AG09309 (cell line): ENCODE measurements at regions not wholly inside any gene's neighbourhood (a gene's known extent, or its start where the extent isn't known, plus 50 kb on each side); places are given as distances from the start of the nearest gene placed in this dataset.
"Not testable (repeated sequence)": the region's sequence is repeated elsewhere in the genome, so short reads cannot be mapped to it uniquely, and the experiment has no call there.

Experiments
- DNase-seq: peaks from one replicate; pipeline ENCODE4 v3.0.0-alpha.2; 2010; ENCODE audit warnings: low read depth
- H3K4me3 ChIP-seq: 2 replicates; pipeline ENCODE4 v1.5.1; 2011; ENCODE audit warnings: mild to moderate bottlenecking, low read depth, low read length, moderate library complexity; ENCODE audit not compliant: control insufficient read depth
- TF ChIP-seq, protein P1 (sequence below): IDR thresholded peaks from 2 replicates; pipeline ENCODE4 v1.5.1; 2011; ENCODE audit warnings: mild to moderate bottlenecking, low read depth, low read length, inconsistent platforms; ENCODE audit not compliant: insufficient read depth, control insufficient read depth; ENCODE audit errors: missing control alignments

DNA sequence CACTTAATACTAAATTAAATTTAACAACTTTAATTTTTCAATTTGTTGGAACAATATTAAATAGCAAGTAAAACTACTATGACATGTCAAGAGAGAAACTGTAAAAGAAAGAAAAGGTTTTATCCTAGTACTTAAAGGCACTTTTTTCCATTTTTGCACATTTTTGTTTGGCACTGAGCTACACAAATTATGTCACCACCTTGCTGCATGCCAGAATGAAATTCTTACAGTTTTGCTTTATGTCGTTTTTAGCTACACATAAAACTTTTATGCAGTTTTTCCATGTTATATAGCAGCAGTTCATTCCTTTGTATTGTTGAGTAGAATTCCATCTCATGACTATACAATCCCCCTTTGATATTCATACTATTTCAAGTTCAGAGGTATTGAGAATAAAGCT, 99.1 kb upstream of the RXFP1 start:
- TF ChIP-seq, protein P1, sequence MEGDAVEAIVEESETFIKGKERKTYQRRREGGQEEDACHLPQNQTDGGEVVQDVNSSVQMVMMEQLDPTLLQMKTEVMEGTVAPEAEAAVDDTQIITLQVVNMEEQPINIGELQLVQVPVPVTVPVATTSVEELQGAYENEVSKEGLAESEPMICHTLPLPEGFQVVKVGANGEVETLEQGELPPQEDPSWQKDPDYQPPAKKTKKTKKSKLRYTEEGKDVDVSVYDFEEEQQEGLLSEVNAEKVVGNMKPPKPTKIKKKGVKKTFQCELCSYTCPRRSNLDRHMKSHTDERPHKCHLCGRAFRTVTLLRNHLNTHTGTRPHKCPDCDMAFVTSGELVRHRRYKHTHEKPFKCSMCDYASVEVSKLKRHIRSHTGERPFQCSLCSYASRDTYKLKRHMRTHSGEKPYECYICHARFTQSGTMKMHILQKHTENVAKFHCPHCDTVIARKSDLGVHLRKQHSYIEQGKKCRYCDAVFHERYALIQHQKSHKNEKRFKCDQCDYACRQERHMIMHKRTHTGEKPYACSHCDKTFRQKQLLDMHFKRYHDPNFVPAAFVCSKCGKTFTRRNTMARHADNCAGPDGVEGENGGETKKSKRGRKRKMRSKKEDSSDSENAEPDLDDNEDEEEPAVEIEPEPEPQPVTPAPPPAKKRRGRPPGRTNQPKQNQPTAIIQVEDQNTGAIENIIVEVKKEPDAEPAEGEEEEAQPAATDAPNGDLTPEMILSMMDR: no peak
- no peak overlapping the region for H3K4me3 ChIP-seq
- DNase-seq: no peak

DNA sequence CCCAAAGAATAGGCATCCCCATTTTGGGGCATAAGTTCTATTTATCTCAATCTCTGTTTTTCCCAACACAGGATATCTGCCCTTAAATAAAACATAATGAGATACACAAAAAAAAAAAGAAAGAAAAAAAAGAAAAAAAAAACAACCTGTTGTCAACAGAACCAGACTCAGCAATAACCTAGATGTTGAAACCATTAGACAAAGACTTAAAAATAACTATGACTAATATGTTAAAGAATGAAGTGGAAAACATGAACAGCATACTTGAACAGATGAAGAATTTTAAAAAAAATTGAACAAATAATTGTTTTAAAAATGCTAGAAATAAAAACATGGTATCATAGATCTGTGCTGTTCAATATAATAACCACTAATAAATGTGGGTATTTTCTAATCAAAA, 93.4 kb upstream of the RXFP1 start:
- DNase-seq: no peak
- TF ChIP-seq, protein P1: no peak

DNA sequence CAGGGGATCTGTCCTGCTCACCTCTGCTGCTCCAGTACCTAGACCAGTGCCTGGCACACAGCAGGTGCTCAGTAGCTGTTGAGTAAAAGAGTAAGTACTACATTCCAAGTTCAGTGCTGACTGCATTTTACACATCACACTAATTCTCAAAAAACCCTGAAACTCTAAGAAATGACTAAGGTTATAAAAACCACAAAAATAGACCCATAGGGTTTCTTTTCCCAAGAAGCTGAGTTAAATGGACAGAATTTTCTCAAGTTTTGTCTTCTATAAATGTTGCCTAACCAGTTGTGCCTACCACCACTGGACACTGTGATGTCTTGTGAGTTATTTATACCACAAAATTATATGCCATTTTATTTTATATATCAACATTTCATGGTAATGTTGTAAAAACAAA, 78.9 kb upstream of the RXFP1 start:
- H3K4me3 ChIP-seq: no peak overlapping the region
- TF ChIP-seq, protein P1: no peak
- no peak for DNase-seq

More for the DNA sequence above, 93.4 kb upstream of the RXFP1 start:
- H3K4me3 ChIP-seq: no peak overlapping the region

DNA sequence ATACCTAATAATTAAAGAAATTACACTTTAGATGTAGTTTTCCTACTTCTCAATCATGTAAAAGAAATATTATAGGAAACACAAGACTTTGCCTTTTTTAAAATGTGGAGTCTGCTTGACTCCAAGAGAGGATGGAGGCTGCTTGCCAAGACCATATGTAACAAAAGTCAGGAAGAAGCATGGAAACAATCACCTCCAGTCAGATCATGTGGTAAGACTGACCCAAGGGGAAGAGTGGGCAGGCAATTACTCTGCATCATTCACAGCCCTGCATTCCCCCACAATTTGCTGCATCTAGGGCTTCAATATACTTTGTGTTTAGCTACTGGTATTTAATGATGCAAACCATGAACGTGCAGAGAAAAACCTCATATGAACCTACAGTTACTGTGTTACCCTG, 78.0 kb upstream of the RXFP1 start:
- TF ChIP-seq, protein P1: no peak
- no peak overlapping the region for H3K4me3 ChIP-seq
- no peak for DNase-seq

DNA sequence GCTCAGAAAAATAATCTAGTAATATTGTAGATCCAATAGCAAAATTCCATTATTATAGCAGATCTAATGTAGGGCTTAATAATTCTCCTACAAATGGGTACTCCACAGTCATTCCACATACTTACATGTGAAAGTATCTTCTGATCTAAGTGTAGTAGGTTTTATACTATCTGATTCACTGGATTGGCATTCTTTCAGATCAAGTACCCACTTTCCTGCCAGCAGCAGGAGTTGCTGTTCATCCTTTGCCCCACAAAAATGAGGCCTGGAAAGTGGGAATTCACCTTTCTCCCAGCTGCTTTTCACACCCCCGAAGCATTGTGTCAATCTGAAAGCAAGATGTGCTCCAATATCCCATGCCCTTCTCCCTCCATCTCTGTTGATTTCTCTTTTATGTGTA, 77.1 kb upstream of the RXFP1 start:
- no peak overlapping the region for H3K4me3 ChIP-seq
- no peak for DNase-seq
- TF ChIP-seq, protein P1: no peak

DNA sequence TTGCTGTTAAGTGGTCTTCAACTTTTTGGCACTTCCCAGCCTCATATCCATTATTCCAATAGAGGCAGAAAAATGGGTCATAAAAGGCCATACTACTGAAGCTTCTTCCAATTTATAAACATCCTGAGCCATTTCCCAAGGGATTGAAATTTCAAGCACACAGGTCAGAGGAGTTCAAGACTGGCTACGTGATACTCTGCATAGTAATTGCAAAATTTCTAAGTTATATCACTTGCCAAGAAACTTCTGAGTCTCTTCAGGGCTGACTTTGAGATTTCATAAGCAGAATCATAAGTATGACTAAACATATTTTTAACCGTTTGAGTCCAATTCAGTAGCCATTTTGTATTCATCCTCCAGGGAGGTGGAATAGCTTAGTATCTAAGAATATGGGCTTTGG, 75.6 kb upstream of the RXFP1 start:
- DNase-seq: peak; percentile 89
- TF ChIP-seq, protein P1: no peak
- no peak overlapping the region for H3K4me3 ChIP-seq

DNA sequence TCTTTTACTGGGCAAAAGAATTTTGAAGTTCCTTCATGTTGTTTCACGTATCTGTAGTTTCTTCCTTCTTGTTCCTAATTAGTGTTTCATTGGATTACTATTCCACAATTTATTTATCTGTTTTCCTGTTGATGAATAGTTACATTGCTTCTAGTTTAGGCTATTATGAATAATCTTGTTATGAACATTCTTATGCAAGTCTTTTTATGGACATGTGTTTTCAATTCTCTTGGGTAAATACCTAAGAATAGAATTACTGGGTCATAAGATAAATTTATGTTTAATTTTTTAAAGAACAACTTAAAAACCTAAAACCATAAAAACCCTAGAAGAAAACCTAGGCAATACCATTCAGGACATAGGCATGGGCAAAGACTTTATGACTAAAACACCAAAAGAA, 70.9 kb upstream of the RXFP1 start:
- peak; percentile 59 for DNase-seq
- H3K4me3 ChIP-seq: no peak overlapping the region
- TF ChIP-seq, protein P1: no peak

DNA sequence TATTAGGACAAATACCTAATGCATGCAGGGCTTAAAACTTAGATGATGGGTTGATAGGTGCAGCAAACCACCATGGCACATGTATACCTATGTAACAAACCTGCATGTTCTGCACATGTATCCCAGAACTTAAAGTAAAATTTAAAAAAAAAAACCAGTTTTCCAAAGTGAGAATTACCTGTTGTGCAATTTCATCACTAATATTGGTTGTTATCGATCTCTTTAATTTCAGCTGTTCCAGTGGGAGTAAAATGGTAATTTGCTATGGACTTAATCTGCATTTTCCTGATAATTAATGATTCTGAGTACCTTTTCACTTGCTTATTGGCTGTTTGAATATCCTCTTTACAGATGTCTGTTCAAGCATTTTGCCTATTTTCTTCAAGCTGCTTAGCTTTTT, 69.6 kb upstream of the RXFP1 start:
- H3K4me3 ChIP-seq, DNase-seq: not testable (repeated sequence)
